Transverse colon (tissue), 4 donors: ENCODE measurements at regions not wholly inside any gene's neighbourhood (a gene's known extent, or its start where the extent isn't known, plus 50 kb on each side); places are given as distances from the start of the nearest gene placed in this dataset.

ENCODE experiments used
- DNase-seq: peaks from one replicate; pipeline ENCODE4 v3.0.0-alpha.2; 2019
- H3K27ac ChIP-seq, 4 donors: fragments of 200-600 bp; sonication (generic); 2 replicates each; pipeline ENCODE4 v1.5.1; 2016 to 2018; ENCODE audit warnings: inconsistent platforms in 4 of 4
- H3K27me3 ChIP-seq: fragments of 200-600 bp; sonication (generic); 2 replicates; pipeline ENCODE4 v1.5.1; 2017; ENCODE audit warnings: inconsistent platforms
- H3K36me3 ChIP-seq, 4 donors: fragments of 200-600 bp; sonication (generic); 2 replicates each; pipeline ENCODE4 v1.5.1; 2017 to 2019; ENCODE audit warnings: inconsistent platforms in 4 of 4
- H3K4me1 ChIP-seq, 4 donors: fragments of 200-600 bp; sonication (generic); 2 replicates each; pipeline ENCODE4 v1.5.1; 2017 to 2020; ENCODE audit warnings: inconsistent platforms in 4 of 4
- H3K4me3 ChIP-seq, 4 donors: fragments of 200-600 bp; sonication (generic); 1 replicate in 1 of 4; 2 replicates in 3 of 4; pipeline versions ENCODE4 v1.5.1 to v1.6.1; 2017 to 2019; ENCODE audit warnings: inconsistent platforms in 4 of 4
- H3K9me3 ChIP-seq, 2 donors: fragments of 200-600 bp; sonication (generic); 2 replicates each; pipeline ENCODE4 v1.5.1; 2017 to 2019; ENCODE audit warnings: inconsistent platforms in 2 of 2
- EP300 ChIP-seq: sonication (generic); formaldehyde crosslinking; IDR thresholded peaks from one replicate; pipeline ENCODE4 v1.6.1; 2017; ENCODE audit warnings: antibody characterized with exemption, low read depth
- POLR2A ChIP-seq: fragments of 450-650 bp; IDR thresholded peaks from one replicate; pipeline ENCODE4 v1.6.1; 2016; ENCODE audit warnings: antibody characterized with exemption, mild to moderate bottlenecking, moderate library complexity
- POLR2AphosphoS5 ChIP-seq, 3 donors: sonication (generic); formaldehyde crosslinking; IDR thresholded peaks; one replicate each; pipeline ENCODE4 v1.6.1; 2016; ENCODE audit warnings: antibody characterized with exemption in 3 of 3
- WGBS, 2 donors: methylation state at CpG; one replicate each; pipeline ENCODE4 v1.1.5; 2018; ENCODE audit warnings: low coverage in 1 of 2; 5-methylcytosine and 5-hydroxymethylcytosine counted together
- in situ Hi-C, 4 donors: fragments of 200-750 bp; cut with MboI; loops; one replicate each; pipeline versions ENCODE4 v1.15.0 to v1.15.1; 2017; ENCODE audit warnings: low sequenced_read_pairs in 3 of 4, low pct_ligation_motif_present in 1 of 4, low pct_unique_long_range_greater_than_20kb in 1 of 4
- intact Hi-C: fragments of 100-400 bp; cut with DNase I; formaldehyde crosslinking; loops from one replicate; pipeline ENCODE4 v1.15.1; 2023; ENCODE audit warnings: low total_unique reads
- TF ChIP-seq, protein P1 (sequence below), 5 experiments: fragments of 200-600 bp in 3 of 5; fragments of 450-650 bp in 2 of 5; sonication (generic) in 3 of 5; IDR thresholded peaks; 1 replicate in 2 of 5; 2 replicates in 3 of 5; pipeline ENCODE4 v1.5.1; 2016 to 2017; ENCODE audit warnings: antibody characterized with exemption in 5 of 5, inconsistent platforms in 3 of 5, mild to moderate bottlenecking in 2 of 5, moderate library complexity in 1 of 5

DNA sequence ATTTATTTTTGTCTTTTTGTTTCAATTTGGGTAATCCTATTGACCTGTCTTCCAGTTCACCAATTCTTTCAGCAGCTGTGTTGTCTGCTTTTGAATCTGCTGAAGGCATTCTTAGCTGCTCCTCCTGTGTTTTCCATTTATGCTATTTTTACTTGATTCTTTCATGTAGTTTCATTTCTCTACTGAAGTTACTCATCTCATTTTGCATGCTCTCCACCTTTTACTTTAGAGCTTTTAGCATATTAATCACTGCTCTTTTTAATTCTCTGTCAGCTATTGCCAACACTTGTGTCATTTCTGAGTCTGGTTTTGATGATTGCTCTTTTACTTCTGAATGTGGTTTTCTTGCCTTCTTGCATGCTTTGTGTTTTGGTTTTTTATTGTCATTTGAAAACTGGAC lies 496.0 kb upstream of the CLINT1 start:
- no peak overlapping the region for H3K27ac ChIP-seq
- H3K27me3 ChIP-seq: no peaks in the 10 kb centered on the region
- TF ChIP-seq POLR2AphosphoS5 (IDR thresholded peaks at IDR 0.05): no peak
- TF ChIP-seq POLR2A: no peak
- no peak for TF ChIP-seq EP300
- TF ChIP-seq, protein P1, sequence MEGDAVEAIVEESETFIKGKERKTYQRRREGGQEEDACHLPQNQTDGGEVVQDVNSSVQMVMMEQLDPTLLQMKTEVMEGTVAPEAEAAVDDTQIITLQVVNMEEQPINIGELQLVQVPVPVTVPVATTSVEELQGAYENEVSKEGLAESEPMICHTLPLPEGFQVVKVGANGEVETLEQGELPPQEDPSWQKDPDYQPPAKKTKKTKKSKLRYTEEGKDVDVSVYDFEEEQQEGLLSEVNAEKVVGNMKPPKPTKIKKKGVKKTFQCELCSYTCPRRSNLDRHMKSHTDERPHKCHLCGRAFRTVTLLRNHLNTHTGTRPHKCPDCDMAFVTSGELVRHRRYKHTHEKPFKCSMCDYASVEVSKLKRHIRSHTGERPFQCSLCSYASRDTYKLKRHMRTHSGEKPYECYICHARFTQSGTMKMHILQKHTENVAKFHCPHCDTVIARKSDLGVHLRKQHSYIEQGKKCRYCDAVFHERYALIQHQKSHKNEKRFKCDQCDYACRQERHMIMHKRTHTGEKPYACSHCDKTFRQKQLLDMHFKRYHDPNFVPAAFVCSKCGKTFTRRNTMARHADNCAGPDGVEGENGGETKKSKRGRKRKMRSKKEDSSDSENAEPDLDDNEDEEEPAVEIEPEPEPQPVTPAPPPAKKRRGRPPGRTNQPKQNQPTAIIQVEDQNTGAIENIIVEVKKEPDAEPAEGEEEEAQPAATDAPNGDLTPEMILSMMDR (IDR thresholded peaks at IDR 0.05): no peak
- in situ Hi-C loops: no loop called here
- no peaks in the 10 kb centered on the region for H3K36me3 ChIP-seq
- no peak for DNase-seq
- intact Hi-C loops: no loop called here
- no peaks in the 10 kb centered on the region for H3K4me1 ChIP-seq
- H3K4me3 ChIP-seq: no peak overlapping the region
- no peaks in the 10 kb centered on the region for H3K9me3 ChIP-seq

DNA sequence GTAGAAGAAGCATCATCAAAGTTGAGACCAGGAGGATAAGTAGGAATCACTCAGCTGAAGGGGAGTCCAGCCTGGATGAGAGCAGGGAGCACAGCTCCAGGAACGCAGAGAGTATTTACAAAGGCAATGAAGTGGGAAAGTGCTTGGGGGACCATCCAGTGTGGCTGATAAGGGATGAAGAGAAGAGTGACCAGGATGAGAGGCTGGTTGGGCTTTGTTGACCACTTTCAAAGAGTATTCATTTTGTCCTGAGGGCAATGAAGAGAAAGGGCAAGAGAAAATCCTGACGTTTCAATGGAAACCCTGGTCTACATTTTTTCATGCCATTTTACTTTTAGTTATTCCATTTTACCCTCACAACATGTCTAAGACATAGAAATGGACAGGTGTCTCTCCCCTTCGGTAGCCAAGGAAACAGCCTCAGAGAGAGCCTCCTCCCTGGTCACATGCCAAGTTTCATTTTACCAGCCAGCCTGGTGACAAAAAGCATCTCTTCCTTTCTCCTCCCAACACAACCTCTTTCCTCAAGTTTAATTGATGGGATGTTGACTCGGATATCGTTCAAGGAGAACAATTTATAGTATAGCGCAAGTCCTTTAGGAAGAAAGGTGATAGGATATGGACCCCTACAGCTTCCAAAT lies 492.7 kb upstream of the CLINT1 start:
- intact Hi-C loops: no loop called here
- H3K9me3 ChIP-seq: no peaks in the 10 kb centered on the region
- 81 to 94% methylated on average over 4 to 6 of the region's 6 CpGs for WGBS, 2 donors
- no peaks in the 10 kb centered on the region for H3K36me3 ChIP-seq
- no peaks in the 10 kb centered on the region for H3K4me1 ChIP-seq
- TF ChIP-seq, protein P1 (IDR thresholded peaks at IDR 0.05): no peak
- no peak for DNase-seq
- H3K27ac ChIP-seq: no peak overlapping the region
- H3K4me3 ChIP-seq: no peak overlapping the region
- no peaks in the 10 kb centered on the region for H3K27me3 ChIP-seq
- in situ Hi-C loops: no loop called here

DNA sequence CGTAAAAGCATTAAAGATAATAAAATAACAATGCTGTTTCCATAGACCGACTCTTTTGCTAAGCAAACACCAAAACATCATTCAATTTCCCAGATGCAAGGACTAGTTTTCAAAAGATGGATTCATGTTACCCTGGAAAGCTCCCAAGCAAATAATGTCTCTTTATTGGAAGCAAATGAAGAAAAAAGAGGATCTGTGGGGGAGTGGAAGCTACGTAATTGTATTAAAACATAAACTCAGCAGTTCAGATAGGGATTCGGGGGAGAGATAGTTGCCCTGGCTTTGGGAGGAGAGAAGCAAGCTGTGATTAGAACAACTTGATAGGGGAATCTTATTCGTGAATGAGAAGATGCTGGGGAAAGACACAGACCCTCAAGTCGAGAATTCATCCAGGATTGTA lies 491.0 kb upstream of the CLINT1 start:
- no peak overlapping the region for H3K27ac ChIP-seq
- no peak for DNase-seq
- no peaks in the 10 kb centered on the region for H3K4me1 ChIP-seq
- no peaks in the 10 kb centered on the region for H3K36me3 ChIP-seq
- no peaks in the 10 kb centered on the region for H3K27me3 ChIP-seq
- intact Hi-C loops: no loop called here
- no peaks in the 10 kb centered on the region for H3K9me3 ChIP-seq
- 76 to 87% methylated on average over 3 to 6 of the region's 6 CpGs for WGBS, 2 donors
- in situ Hi-C loops: no loop called here
- H3K4me3 ChIP-seq: no peak overlapping the region
- TF ChIP-seq EP300: no peak
- no peak for TF ChIP-seq POLR2AphosphoS5 (IDR thresholded peaks at IDR 0.05)
- TF ChIP-seq, protein P1 (IDR thresholded peaks at IDR 0.05): no peak
- TF ChIP-seq POLR2A: no peak

DNA sequence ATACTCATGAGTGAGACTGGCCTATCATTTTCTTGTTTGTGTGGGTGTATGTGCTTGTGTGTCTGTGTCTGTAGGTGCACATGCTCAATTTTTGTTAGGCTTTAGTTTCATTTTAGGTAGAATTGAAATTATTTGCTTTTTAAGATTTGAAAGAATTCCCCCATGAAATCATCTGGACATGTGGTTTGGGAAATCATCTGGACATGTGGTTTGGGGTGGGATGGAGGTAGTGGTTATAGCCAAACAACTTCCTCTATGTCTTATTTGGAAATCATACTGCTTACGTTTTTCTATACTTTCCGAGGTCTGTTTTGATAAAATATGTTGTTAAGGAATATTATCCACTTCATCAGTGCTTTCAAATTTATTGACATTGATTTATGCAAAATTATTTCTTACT lies 485.4 kb upstream of the CLINT1 start:
- Histone ChIP-seq H3K27me3 (no peaks in the 10 kb centered on the region), H3K36me3 (no peaks in the 10 kb centered on the region), H3K9me3 (no peaks in the 10 kb centered on the region), H3K4me3 (no peak overlapping the region), H3K4me1 (no peaks in the 10 kb centered on the region), H3K27ac (no peak overlapping the region)
- WGBS, 2 donors: 87 to 88% methylated on average over 2 of the region's 2 CpGs
- in situ Hi-C loops: no loop called here
- intact Hi-C loops: no loop called here
- no peak for DNase-seq
- TF ChIP-seq POLR2A (no peak), POLR2AphosphoS5 (IDR thresholded peaks at IDR 0.05) (no peak), EP300 (no peak)
- TF ChIP-seq, protein P1 (IDR thresholded peaks at IDR 0.05): no peak
